ENCODE measurements at regions not wholly inside any gene's neighbourhood (a gene's known extent, or its start where the extent isn't known, plus 50 kb on each side); places are given as distances from the start of the nearest gene placed in this dataset.

DNA sequence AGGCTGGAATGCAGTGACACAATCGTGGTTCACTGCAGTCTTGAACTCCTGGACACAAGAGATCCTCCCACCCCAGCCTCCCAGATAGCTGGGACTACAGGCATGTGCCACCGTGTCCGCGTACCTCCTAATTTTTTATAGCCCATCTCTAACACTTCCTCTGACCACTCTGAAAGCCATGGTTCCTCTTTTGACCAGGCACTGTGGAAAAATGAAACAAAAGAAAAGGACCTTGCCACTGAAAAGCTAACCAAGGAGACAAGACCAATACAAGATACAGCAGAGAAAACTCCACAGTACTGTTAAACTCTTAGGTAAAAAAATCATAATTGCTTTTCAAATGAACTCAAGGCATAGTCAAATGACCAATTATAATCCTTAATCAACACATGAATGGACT is 233.3 kb downstream of the NEDD1 start:
- no peak overlapping the region for H3K27ac ChIP-seq (ENCODE audit: low read length)
- H3K36me3 ChIP-seq (ENCODE audit: control insufficient read depth in 2 of 2, extremely low read depth in 1 of 2, insufficient read depth in 1 of 2, low read length in 1 of 2) = no peaks in the 10 kb centered on the region
- DNase-seq = no peak
- POLR2A ChIA-PET = interaction anchor here (0.6 to 0.7 kb wide), 3 partner anchors 1249 to 1611 kb away, joined by 3 to 4 read pairs (median 3); no protein-coding TSS in a partner anchor
- no peaks in the 10 kb centered on the region for H3K4me1 ChIP-seq (ENCODE audit: control insufficient read depth in 1 of 2, extremely low read depth in 1 of 2, insufficient read depth in 2 of 2, low read length in 2 of 2)
- no peaks in the 10 kb centered on the region for H3K36me3 Mint-ChIP-seq
- H3K27me3 Mint-ChIP-seq = peaks cover 15 to 28% of the 10 kb centered on the region in 2 donors
- H3K27ac Mint-ChIP-seq = no peak overlapping the region
- no peak overlapping the region for H3K4me3 ChIP-seq (ENCODE audit: control insufficient read depth in 1 of 2, extremely low read depth in 1 of 2, low read length in 1 of 2)
- no peak overlapping the region for H3K4me3 Mint-ChIP-seq
- H3K9me3 ChIP-seq = no peaks in the 10 kb centered on the region
- no peaks in the 10 kb centered on the region for H3K27me3 ChIP-seq (replicated peaks in 1 of 2; ENCODE audit: control insufficient read depth in 2 of 2, extremely low read depth in 1 of 2, insufficient read depth in 2 of 2, low read length in 1 of 2)
- WGBS (ENCODE audit: insufficient coverage) = 57% methylated on average over 1 of the region's 4 CpGs
- CTCF ChIA-PET = interaction anchor here in 1 of 2 donors (0.6 kb wide), 1 partner anchor 60 kb away, joined by 3 read pairs; no protein-coding TSS in a partner anchor
- no peaks in the 10 kb centered on the region for H3K4me1 Mint-ChIP-seq
- ATAC-seq (replicated peaks in 1 of 4) = no peak
- no peaks in the 10 kb centered on the region for H3K9me3 Mint-ChIP-seq

DNA sequence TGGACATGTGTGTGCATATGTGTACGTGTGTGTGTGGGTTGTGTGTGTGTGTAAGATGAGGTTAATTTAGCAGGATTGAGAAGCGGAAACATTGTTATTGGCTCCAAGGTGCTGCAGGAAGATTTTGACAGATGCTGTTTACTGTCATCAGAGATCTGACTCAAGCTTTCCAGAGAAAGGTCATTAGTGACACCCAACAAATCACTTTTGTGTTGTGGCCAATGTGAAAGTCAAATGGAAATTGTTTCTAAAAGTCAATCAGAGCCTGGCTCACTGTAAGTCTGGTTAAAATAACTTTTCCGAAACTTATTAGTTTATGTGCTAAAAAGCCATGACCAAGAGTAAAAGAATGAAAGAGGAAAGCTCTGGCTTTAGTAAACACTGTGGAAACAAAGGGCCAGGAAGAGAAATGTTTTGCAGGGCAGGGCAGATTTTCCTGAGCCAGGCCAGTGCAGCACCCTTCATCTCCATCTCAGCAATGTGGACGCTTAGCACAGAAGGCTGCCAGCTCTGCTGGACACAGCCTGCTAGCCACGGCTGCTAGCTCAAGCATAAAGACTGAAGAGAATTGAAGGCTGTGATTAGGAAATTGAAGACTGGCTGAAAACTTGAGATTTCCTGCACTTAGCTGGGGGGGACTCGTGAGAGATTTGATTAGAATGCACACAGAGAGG is 235.8 kb downstream of the NEDD1 start:
- POLR2A ChIA-PET = no interaction called here
- Mint-ChIP-seq H3K27me3 (peaks cover 15 to 33% of the 10 kb centered on the region in 2 donors), H3K4me3 (no peak overlapping the region)

DNA sequence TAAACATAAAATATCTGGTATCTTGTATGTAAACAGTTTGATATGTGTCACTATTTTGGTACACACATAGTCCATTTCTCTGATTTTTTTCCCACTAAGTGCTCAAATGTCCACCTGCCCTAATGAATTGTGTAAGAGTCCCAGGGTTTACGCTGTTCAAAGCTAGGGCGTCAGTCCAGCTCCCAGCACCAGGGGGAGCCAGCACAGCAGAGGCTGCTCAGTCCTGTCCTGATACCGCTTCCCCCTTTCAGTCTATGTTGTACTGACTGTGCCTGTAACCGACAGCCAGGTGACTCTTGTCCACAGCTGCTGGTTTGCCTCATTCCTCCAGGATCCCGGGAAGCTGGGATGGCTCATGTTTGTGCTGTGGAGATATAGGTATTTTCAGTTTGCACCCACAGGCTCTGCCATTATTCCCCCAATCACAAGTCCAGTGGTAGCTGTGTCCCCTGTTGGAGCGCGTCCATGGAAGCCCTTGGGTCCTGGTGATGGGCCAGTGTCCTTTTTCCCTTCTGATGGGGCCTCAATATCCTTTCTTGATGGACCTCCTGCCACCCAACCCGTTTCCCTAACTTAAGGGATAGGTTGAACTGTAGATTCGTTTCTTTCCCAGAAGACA is 242.0 kb downstream of the NEDD1 start:
- ChIA-PET POLR2A (no interaction called here), CTCF (interaction anchor here in 1 of 2 donors (0.7 to 1.1 kb wide), 2 partner anchors 1249 to 1250 kb away, joined by 4 to 7 read pairs; no protein-coding TSS in a partner anchor)
- WGBS (ENCODE audit: insufficient coverage) = no CpG with 5 or more reads among the region's 9 CpGs
- peak; percentile 48 to 76 (median 64) for ATAC-seq (replicated peaks in 1 of 4)
- H3K4me3 Mint-ChIP-seq = no peak overlapping the region
- no peaks in the 10 kb centered on the region for H3K4me1 Mint-ChIP-seq
- H3K27me3 Mint-ChIP-seq = peaks cover 9 to 15% of the 10 kb centered on the region in 2 donors
- Histone ChIP-seq H3K4me1 (ENCODE audit: control insufficient read depth in 1 of 2, extremely low read depth in 1 of 2, insufficient read depth in 2 of 2, low read length in 2 of 2) (no peaks in the 10 kb centered on the region), H3K4me3 (ENCODE audit: control insufficient read depth in 1 of 2, extremely low read depth in 1 of 2, low read length in 1 of 2) (no peak overlapping the region), H3K9me3 (no peaks in the 10 kb centered on the region), H3K27ac (ENCODE audit: low read length) (no peak overlapping the region), H3K36me3 (ENCODE audit: control insufficient read depth in 2 of 2, extremely low read depth in 1 of 2, insufficient read depth in 1 of 2, low read length in 1 of 2) (no peaks in the 10 kb centered on the region), H3K27me3 (replicated peaks in 1 of 2; ENCODE audit: control insufficient read depth in 2 of 2, extremely low read depth in 1 of 2, insufficient read depth in 2 of 2, low read length in 1 of 2) (peaks cover 0 to 3% of the 10 kb centered on the region in 2 experiments)
- H3K9me3 Mint-ChIP-seq = no peaks in the 10 kb centered on the region
- no peak overlapping the region for H3K27ac Mint-ChIP-seq
- peak in 27 of 35 experiments; percentile 1 to 47 (median 14) for DNase-seq
- H3K36me3 Mint-ChIP-seq = no peaks in the 10 kb centered on the region

More for the DNA sequence above, 235.8 kb downstream of the NEDD1 start:
- no peak overlapping the region for H3K27ac Mint-ChIP-seq
- no peaks in the 10 kb centered on the region for H3K9me3 ChIP-seq
- H3K4me3 ChIP-seq (ENCODE audit: control insufficient read depth in 1 of 2, extremely low read depth in 1 of 2, low read length in 1 of 2) = no peak overlapping the region
- H3K9me3 Mint-ChIP-seq = no peaks in the 10 kb centered on the region
- no peaks in the 10 kb centered on the region for H3K4me1 ChIP-seq (ENCODE audit: control insufficient read depth in 1 of 2, extremely low read depth in 1 of 2, insufficient read depth in 2 of 2, low read length in 2 of 2)
- no peak overlapping the region for H3K27ac ChIP-seq (ENCODE audit: low read length)
- DNase-seq = no peak
- H3K4me1 Mint-ChIP-seq = no peaks in the 10 kb centered on the region
- no peaks in the 10 kb centered on the region for H3K27me3 ChIP-seq (replicated peaks in 1 of 2; ENCODE audit: control insufficient read depth in 2 of 2, extremely low read depth in 1 of 2, insufficient read depth in 2 of 2, low read length in 1 of 2)
- no peaks in the 10 kb centered on the region for H3K36me3 ChIP-seq (ENCODE audit: control insufficient read depth in 2 of 2, extremely low read depth in 1 of 2, insufficient read depth in 1 of 2, low read length in 1 of 2)
- H3K36me3 Mint-ChIP-seq = no peaks in the 10 kb centered on the region
- ATAC-seq (replicated peaks in 1 of 4) = no peak
- CTCF ChIA-PET = no interaction called here
- 74% methylated on average over 4 of the region's 6 CpGs for WGBS (ENCODE audit: insufficient coverage)

DNA sequence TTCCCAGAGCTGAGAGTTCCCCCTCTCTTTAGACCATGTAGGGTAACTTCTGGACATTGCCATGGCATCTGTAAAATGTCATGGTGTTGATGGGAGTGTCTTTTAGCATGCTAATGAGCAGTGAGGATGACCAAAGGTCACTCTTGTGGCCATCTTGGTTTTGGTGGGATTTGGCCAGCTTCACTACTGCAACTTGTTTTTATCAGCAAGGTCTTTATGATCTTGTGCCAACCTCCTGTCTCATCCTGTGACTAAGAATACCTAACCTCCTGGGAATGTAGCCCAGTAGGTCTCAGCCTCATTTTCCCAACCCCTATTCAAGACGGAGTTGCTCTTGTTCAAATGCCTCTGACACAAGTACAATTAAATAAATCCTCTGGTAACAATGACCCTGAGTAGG is 244.4 kb downstream of the NEDD1 start:
- WGBS (ENCODE audit: insufficient coverage) = no CpG with 5 or more reads among the region's 1 CpG
- peaks cover 6 to 11% of the 10 kb centered on the region in 2 donors for H3K27me3 Mint-ChIP-seq
- no peaks in the 10 kb centered on the region for H3K36me3 Mint-ChIP-seq
- ATAC-seq (replicated peaks in 1 of 4) (no peak), DNase-seq (no peak)
- H3K36me3 ChIP-seq (ENCODE audit: control insufficient read depth in 2 of 2, extremely low read depth in 1 of 2, insufficient read depth in 1 of 2, low read length in 1 of 2) = no peaks in the 10 kb centered on the region
- peaks cover 0 to 2% (median 0%) of the 10 kb centered on the region in 3 donors for H3K9me3 Mint-ChIP-seq
- H3K9me3 ChIP-seq = no peaks in the 10 kb centered on the region
- no peaks in the 10 kb centered on the region for H3K4me1 Mint-ChIP-seq
- H3K27me3 ChIP-seq (replicated peaks in 1 of 2; ENCODE audit: control insufficient read depth in 2 of 2, extremely low read depth in 1 of 2, insufficient read depth in 2 of 2, low read length in 1 of 2) = peaks cover 0 to 3% of the 10 kb centered on the region in 2 experiments
- no peak overlapping the region for H3K27ac Mint-ChIP-seq
- CTCF ChIA-PET = no interaction called here
- no peak overlapping the region for H3K4me3 ChIP-seq (ENCODE audit: control insufficient read depth in 1 of 2, extremely low read depth in 1 of 2, low read length in 1 of 2)
- POLR2A ChIA-PET = no interaction called here
- H3K4me3 Mint-ChIP-seq = no peak overlapping the region
- no peak overlapping the region for H3K27ac ChIP-seq (ENCODE audit: low read length)
- no peaks in the 10 kb centered on the region for H3K4me1 ChIP-seq (ENCODE audit: control insufficient read depth in 1 of 2, extremely low read depth in 1 of 2, insufficient read depth in 2 of 2, low read length in 2 of 2)

DNA sequence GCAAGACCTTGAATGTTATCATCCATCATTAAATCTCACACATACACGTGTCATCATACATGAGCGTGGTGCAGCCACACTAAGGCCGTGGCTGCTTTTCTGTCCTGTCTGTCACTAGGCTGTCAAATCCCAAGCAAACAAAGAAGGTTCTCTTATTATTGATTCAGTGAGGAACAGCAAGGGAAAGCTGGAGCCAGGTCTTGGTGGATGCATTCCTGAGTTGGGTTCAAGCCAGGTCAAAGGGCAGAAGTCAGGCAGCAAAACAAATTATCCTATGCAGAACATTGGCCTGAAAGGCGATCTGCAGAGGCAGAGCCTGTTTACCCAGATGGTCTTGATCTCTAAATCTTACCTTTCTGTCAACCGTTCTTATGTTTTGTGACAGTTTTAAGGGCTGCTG is 252.3 kb downstream of the NEDD1 start:
- ChIA-PET POLR2A (no interaction called here), CTCF (no interaction called here)
- Histone ChIP-seq H3K36me3 (ENCODE audit: control insufficient read depth in 2 of 2, extremely low read depth in 1 of 2, insufficient read depth in 1 of 2, low read length in 1 of 2) (no peaks in the 10 kb centered on the region), H3K9me3 (no peaks in the 10 kb centered on the region), H3K4me1 (ENCODE audit: control insufficient read depth in 1 of 2, extremely low read depth in 1 of 2, insufficient read depth in 2 of 2, low read length in 2 of 2) (no peaks in the 10 kb centered on the region), H3K27ac (ENCODE audit: low read length) (no peak overlapping the region), H3K4me3 (ENCODE audit: control insufficient read depth in 1 of 2, extremely low read depth in 1 of 2, low read length in 1 of 2) (no peak overlapping the region), H3K27me3 (replicated peaks in 1 of 2; ENCODE audit: control insufficient read depth in 2 of 2, extremely low read depth in 1 of 2, insufficient read depth in 2 of 2, low read length in 1 of 2) (peaks cover 0 to 3% of the 10 kb centered on the region in 2 experiments)
- Mint-ChIP-seq H3K4me3 (no peak overlapping the region), H3K9me3 (peaks cover 0 to 2% (median 0%) of the 10 kb centered on the region in 3 donors), H3K4me1 (no peaks in the 10 kb centered on the region), H3K36me3 (no peaks in the 10 kb centered on the region), H3K27me3 (peaks cover 4 to 11% of the 10 kb centered on the region in 2 donors), H3K27ac (no peak overlapping the region)
- ATAC-seq (replicated peaks in 1 of 4) (no peak), DNase-seq (no peak)
- WGBS (ENCODE audit: insufficient coverage) = 56% methylated on average over 3 of the region's 5 CpGs

DNA sequence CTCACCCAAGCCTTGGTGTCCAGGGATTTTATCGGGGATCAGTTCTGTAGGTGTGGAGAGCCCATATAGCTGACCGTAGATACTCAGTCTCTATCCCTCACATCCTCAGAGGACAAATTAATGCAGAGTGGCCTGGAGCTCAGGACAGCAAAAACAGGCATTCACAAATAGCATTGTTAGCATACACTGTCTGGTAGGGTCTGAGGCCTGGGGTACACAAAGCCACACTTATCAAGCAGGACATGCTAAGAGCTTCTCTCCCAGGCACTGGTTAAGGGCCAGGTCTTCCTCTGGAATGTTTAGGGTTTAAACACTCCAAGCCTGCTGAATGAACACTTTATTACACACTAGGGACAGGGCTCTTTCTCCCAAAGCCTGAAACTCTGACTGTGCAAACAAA is 253.2 kb downstream of the NEDD1 start:
- H3K4me1 Mint-ChIP-seq = no peaks in the 10 kb centered on the region
- peaks cover 0 to 2% (median 0%) of the 10 kb centered on the region in 3 donors for H3K9me3 Mint-ChIP-seq
- Histone ChIP-seq H3K27me3 (replicated peaks in 1 of 2; ENCODE audit: control insufficient read depth in 2 of 2, extremely low read depth in 1 of 2, insufficient read depth in 2 of 2, low read length in 1 of 2) (peaks cover 0 to 3% of the 10 kb centered on the region in 2 experiments), H3K4me1 (ENCODE audit: control insufficient read depth in 1 of 2, extremely low read depth in 1 of 2, insufficient read depth in 2 of 2, low read length in 2 of 2) (no peaks in the 10 kb centered on the region), H3K36me3 (ENCODE audit: control insufficient read depth in 2 of 2, extremely low read depth in 1 of 2, insufficient read depth in 1 of 2, low read length in 1 of 2) (no peaks in the 10 kb centered on the region), H3K27ac (ENCODE audit: low read length) (no peak overlapping the region), H3K9me3 (no peaks in the 10 kb centered on the region), H3K4me3 (ENCODE audit: control insufficient read depth in 1 of 2, extremely low read depth in 1 of 2, low read length in 1 of 2) (no peak overlapping the region)
- peaks cover 3 to 9% of the 10 kb centered on the region in 2 donors for H3K27me3 Mint-ChIP-seq
- ATAC-seq (replicated peaks in 1 of 4) (no peak), DNase-seq (no peak)
- CTCF ChIA-PET = no interaction called here
- H3K4me3 Mint-ChIP-seq = no peak overlapping the region
- no CpG with 5 or more reads among the region's 2 CpGs for WGBS (ENCODE audit: insufficient coverage)
- no peak overlapping the region for H3K27ac Mint-ChIP-seq
- POLR2A ChIA-PET = no interaction called here
- no peaks in the 10 kb centered on the region for H3K36me3 Mint-ChIP-seq

Data from T-cell (primary cell).